Vagina (tissue), 2 donors: ENCODE measurements at regions not wholly inside any gene's neighbourhood (a gene's known extent, or its start where the extent isn't known, plus 50 kb on each side); places are given as distances from the start of the nearest gene placed in this dataset.

Source experiments
- DNase-seq, 2 donors: peaks; one replicate each; pipeline ENCODE4 v3.0.0-alpha.2; 2017; ENCODE audit errors: extremely low spot score in 2 of 2
- H3K27ac ChIP-seq: fragments of 200-600 bp; sonication (generic); one replicate; pipeline ENCODE4 v1.5.1; 2019
- H3K27me3 ChIP-seq: fragments of 200-600 bp; sonication (generic); one replicate; pipeline ENCODE4 v1.5.1; 2019
- H3K36me3 ChIP-seq, 2 donors: fragments of 200-600 bp; sonication (generic); one replicate each; pipeline ENCODE4 v1.5.1; 2017 to 2019
- H3K4me1 ChIP-seq: fragments of 200-600 bp; sonication (generic); one replicate; pipeline ENCODE4 v1.5.1; 2019
- H3K4me3 ChIP-seq, 2 donors: fragments of 200-600 bp; sonication (generic); 1 replicate in 1 of 2; 2 replicates in 1 of 2; pipeline ENCODE4 v1.5.1; 2016 to 2019
- H3K9me3 ChIP-seq: fragments of 200-600 bp; sonication (generic); one replicate; pipeline ENCODE4 v1.5.1; 2019
- CTCF ChIP-seq, 3 experiments: fragments of 450-650 bp in 2 of 3; fragments of 200-600 bp in 1 of 3; sonication (generic) in 1 of 3; IDR thresholded peaks; one replicate each; pipeline ENCODE4 v1.5.1; 2017 to 2019; ENCODE audit warnings: antibody characterized with exemption in 3 of 3, mild to moderate bottlenecking in 2 of 3, moderate library complexity in 2 of 3
- POLR2A ChIP-seq, 2 donors: fragments of 450-650 bp; IDR thresholded peaks; one replicate each; pipeline ENCODE4 v1.6.1; 2017; ENCODE audit warnings: antibody characterized with exemption in 2 of 2, mild to moderate bottlenecking in 2 of 2, moderate library complexity in 2 of 2
- POLR2AphosphoS5 ChIP-seq, 2 donors: sonication (generic); formaldehyde crosslinking; IDR thresholded peaks; one replicate each; pipeline ENCODE4 v1.9.0; 2017; ENCODE audit warnings: antibody characterized with exemption in 2 of 2, mild to moderate bottlenecking in 2 of 2, low read depth in 1 of 2; ENCODE audit not compliant: insufficient read depth in 1 of 2
- intact Hi-C: fragments of 100-400 bp; cut with DNase I; formaldehyde crosslinking; loops from one replicate; pipeline ENCODE4 v1.15.1; 2023

GRCh38 chr9:129353697-129354336 lies 175.8 kb upstream of the IER5L start:
- Histone ChIP-seq H3K4me3 (no peak overlapping the region), H3K4me1 (peaks cover 40% of the 10 kb centered on the region)
- intact Hi-C loops: no loop called here

GRCh38 chr9:129352146-129352865 lies 174.2 kb upstream of the IER5L start:
- TF ChIP-seq POLR2A (IDR thresholded peaks at IDR 0.05) (no peak), CTCF (IDR thresholded peaks at IDR 0.05) (no peak), POLR2AphosphoS5 (IDR thresholded peaks at IDR 0.05; ENCODE audit: insufficient read depth in 1 of 2, low read depth in 1 of 2) (peak in 1 of 2 donors; percentile 4)
- Histone ChIP-seq H3K27me3 (no peaks in the 10 kb centered on the region), H3K27ac (peak overlapping the region; percentile 83), H3K36me3 (no peaks in the 10 kb centered on the region), H3K4me3 (peak overlapping the region; percentile 34 to 40), H3K4me1 (peaks cover 53% of the 10 kb centered on the region), H3K9me3 (no peaks in the 10 kb centered on the region)
- DNase-seq: no peak
- intact Hi-C loops: no loop called here

More at GRCh38 chr9:129353697-129354336, 175.8 kb upstream of the IER5L start:
- Histone ChIP-seq H3K9me3 (no peaks in the 10 kb centered on the region), H3K27me3 (no peaks in the 10 kb centered on the region), H3K36me3 (no peaks in the 10 kb centered on the region), H3K27ac (peak overlapping the region; percentile 83)
- no peak for DNase-seq
- no peak for TF ChIP-seq POLR2A (IDR thresholded peaks at IDR 0.05)
- no peak for TF ChIP-seq CTCF (IDR thresholded peaks at IDR 0.05)
- TF ChIP-seq POLR2AphosphoS5 (IDR thresholded peaks at IDR 0.05; ENCODE audit: insufficient read depth in 1 of 2, low read depth in 1 of 2): no peak

GRCh38 chr9:129351642-129352145 lies 173.6 kb upstream of the IER5L start:
- Histone ChIP-seq H3K9me3 (no peaks in the 10 kb centered on the region), H3K27ac (peak overlapping the region; percentile 83), H3K4me3 (peak overlapping the region; percentile 34 to 40), H3K36me3 (no peaks in the 10 kb centered on the region), H3K4me1 (peaks cover 53% of the 10 kb centered on the region), H3K27me3 (no peaks in the 10 kb centered on the region)
- no peak for TF ChIP-seq CTCF (IDR thresholded peaks at IDR 0.05)
- no peak for TF ChIP-seq POLR2AphosphoS5 (IDR thresholded peaks at IDR 0.05; ENCODE audit: insufficient read depth in 1 of 2, low read depth in 1 of 2)
- TF ChIP-seq POLR2A (IDR thresholded peaks at IDR 0.05): no peak
- DNase-seq: no peak
- intact Hi-C loops: no loop called here

GRCh38 chr9:129351058-129351641 lies 173.1 kb upstream of the IER5L start:
- peaks cover 53% of the 10 kb centered on the region for H3K4me1 ChIP-seq
- DNase-seq: no peak

More at GRCh38 chr9:129351058-129351641, 173.1 kb upstream of the IER5L start:
- Histone ChIP-seq H3K27me3 (no peaks in the 10 kb centered on the region), H3K4me3 (peak overlapping the region; percentile 34 to 40), H3K27ac (peak overlapping the region; percentile 83), H3K9me3 (no peaks in the 10 kb centered on the region), H3K36me3 (no peaks in the 10 kb centered on the region)
- intact Hi-C loops: no loop called here
- TF ChIP-seq POLR2AphosphoS5 (IDR thresholded peaks at IDR 0.05; ENCODE audit: insufficient read depth in 1 of 2, low read depth in 1 of 2): no peak
- no peak for TF ChIP-seq CTCF (IDR thresholded peaks at IDR 0.05)
- TF ChIP-seq POLR2A (IDR thresholded peaks at IDR 0.05): no peak
